Naive thymus-derived CD4-positive, alpha-beta T cell (primary cell): ENCODE measurements at regions not wholly inside any gene's neighbourhood (a gene's known extent, or its start where the extent isn't known, plus 50 kb on each side); places are given as distances from the start of the nearest gene placed in this dataset.

Experiments used
- ATAC-seq: fragments of 150-1000 bp; cut with Tn5 transposase; 2 replicates; pipeline ENCODE4 v1.10.0; 2021; ENCODE audit warnings: mild to moderate bottlenecking, moderate library complexity
- CTCF ChIA-PET: fragments of 350-600 bp; sonication (Branson Sonifier 250); formaldehyde crosslinking; loops from one replicate; lab custom pipeline; 2021; ENCODE audit warnings: antibody characterized with exemption; lab: Charles Lee
- POLR2A ChIA-PET: fragments of 350-600 bp; sonication (Branson Sonifier 250); formaldehyde crosslinking; loops from one replicate; lab custom pipeline; 2021; ENCODE audit warnings: antibody characterized with exemption, inconsistent platforms; lab: Charles Lee
- DNase-seq, 9 donors: peaks; one replicate each; pipeline versions ENCODE4 v3.0.0 to v3.0.0-alpha.2; 2020 to 2022; ENCODE audit warnings: mixed read lengths in 1 of 9
- H3K27ac ChIP-seq: one replicate; pipeline ENCODE4 v1.7.0; 2013; ENCODE audit warnings: mild to moderate bottlenecking, low read depth, low read length, moderate library complexity
- H3K27me3 ChIP-seq, 2 donors: one replicate each; pipeline ENCODE4 v1.7.0; 2013; ENCODE audit warnings: low read length in 2 of 2, mild to moderate bottlenecking in 2 of 2, moderate library complexity in 2 of 2; ENCODE audit not compliant: control insufficient read depth in 2 of 2, insufficient read depth in 2 of 2
- H3K36me3 ChIP-seq, 3 experiments: 1 replicate in 2 of 3; 2 replicates in 1 of 3; pipeline ENCODE4 v1.7.0; 2013; ENCODE audit warnings: low read length in 3 of 3, mild to moderate bottlenecking in 3 of 3, moderate library complexity in 1 of 3; ENCODE audit not compliant: insufficient read depth in 3 of 3, control insufficient read depth in 2 of 3
- H3K4me1 ChIP-seq, 2 donors: one replicate each; pipeline ENCODE4 v1.7.0; 2013; ENCODE audit warnings: low read length in 2 of 2, mild to moderate bottlenecking in 2 of 2, moderate library complexity in 1 of 2; ENCODE audit not compliant: control insufficient read depth in 2 of 2, insufficient read depth in 2 of 2
- H3K4me3 ChIP-seq: 2 replicates; pipeline ENCODE4 v1.7.0; 2013; ENCODE audit warnings: mild to moderate bottlenecking, low read length
- H3K9me3 ChIP-seq, 3 experiments: 1 replicate in 2 of 3; 2 replicates in 1 of 3; pipeline ENCODE4 v1.7.0; 2013; ENCODE audit warnings: low read length in 3 of 3; ENCODE audit not compliant: control insufficient read depth in 2 of 3
- H3K27ac Mint-ChIP-seq, 9 donors: one replicate each; pipeline ENCODE4 v1.8.0; 2020 to 2022; ENCODE audit warnings: mixed read lengths in 9 of 9, mild to moderate bottlenecking in 8 of 9, moderate library complexity in 5 of 9, inconsistent platforms in 2 of 9
- H3K27me3 Mint-ChIP-seq, 5 donors: one replicate each; pipeline ENCODE4 v1.8.0; 2021 to 2022; ENCODE audit warnings: mixed read lengths in 5 of 5, mild to moderate bottlenecking in 1 of 5
- H3K36me3 Mint-ChIP-seq, 5 donors: one replicate each; pipeline ENCODE4 v1.8.0; 2020 to 2022; ENCODE audit warnings: mixed read lengths in 5 of 5, mild to moderate bottlenecking in 3 of 5, inconsistent platforms in 1 of 5
- H3K4me1 Mint-ChIP-seq, 7 donors: one replicate each; pipeline ENCODE4 v1.8.0; 2020 to 2022; ENCODE audit warnings: mixed read lengths in 7 of 7, mild to moderate bottlenecking in 3 of 7, inconsistent platforms in 1 of 7
- H3K4me3 Mint-ChIP-seq, 10 donors: one replicate each; pipeline ENCODE4 v1.8.0; 2020 to 2022; ENCODE audit warnings: mild to moderate bottlenecking in 10 of 10, mixed read lengths in 10 of 10, moderate library complexity in 6 of 10, inconsistent platforms in 2 of 10
- H3K9me3 Mint-ChIP-seq, 11 donors: one replicate each; pipeline ENCODE4 v1.8.0; 2020 to 2022; ENCODE audit warnings: mixed read lengths in 11 of 11, mild to moderate bottlenecking in 4 of 11, inconsistent platforms in 1 of 11, moderate library complexity in 1 of 11
- intact Hi-C, 2 donors: fragments of 100-400 bp; cut with micrococcal nuclease; formaldehyde crosslinking; loops; one replicate each; pipeline ENCODE4 v1.15.1; 2023

GRCh38 chr4:162684371-162684700 lies 482.4 kb downstream of the NAF1 start:
- H3K27ac ChIP-seq = no peak overlapping the region
- H3K36me3 ChIP-seq = no peaks in the 10 kb centered on the region
- ChIA-PET POLR2A (no interaction called here), CTCF (no interaction called here)
- no peak overlapping the region for H3K4me3 ChIP-seq
- ATAC-seq (no peak), DNase-seq (no peak)
- Mint-ChIP-seq H3K27ac (no peak overlapping the region), H3K36me3 (no peaks in the 10 kb centered on the region), H3K4me3 (no peak overlapping the region), H3K27me3 (no peaks in the 10 kb centered on the region), H3K4me1 (no peaks in the 10 kb centered on the region), H3K9me3 (peaks cover 0 to 8% (median 2%) of the 10 kb centered on the region in 11 donors)
- intact Hi-C loops = no loop called here
- H3K9me3 ChIP-seq = no peaks in the 10 kb centered on the region
- H3K4me1 ChIP-seq = no peaks in the 10 kb centered on the region
- no peaks in the 10 kb centered on the region for H3K27me3 ChIP-seq

- Histone ChIP-seq H3K4me1 (no peaks in the 10 kb centered on the region), H3K9me3 (no peaks in the 10 kb centered on the region), H3K4me3 (no peak overlapping the region), H3K36me3 (no peaks in the 10 kb centered on the region), H3K27me3 (no peaks in the 10 kb centered on the region), H3K27ac (no peak overlapping the region)
- ChIA-PET POLR2A (no interaction called here), CTCF (no interaction called here)
- no peaks in the 10 kb centered on the region for H3K27me3 Mint-ChIP-seq
- ATAC-seq = no peak
- no peak overlapping the region for H3K4me3 Mint-ChIP-seq
- intact Hi-C loops = no loop called here
- no peak for DNase-seq
- no peaks in the 10 kb centered on the region for H3K36me3 Mint-ChIP-seq
- H3K4me1 Mint-ChIP-seq = no peaks in the 10 kb centered on the region
- H3K27ac Mint-ChIP-seq = no peak overlapping the region
- H3K9me3 Mint-ChIP-seq = peaks cover 0 to 12% (median 2%) of the 10 kb centered on the region in 11 donors
Observed at GRCh38 chr4:162683659-162684370, 482.9 kb downstream of the NAF1 start.

GRCh38 chr4:162682651-162683050 lies 484.0 kb downstream of the NAF1 start:
- no peak overlapping the region for H3K4me3 Mint-ChIP-seq
- Histone ChIP-seq H3K36me3 (no peaks in the 10 kb centered on the region), H3K27me3 (no peaks in the 10 kb centered on the region), H3K9me3 (no peaks in the 10 kb centered on the region), H3K4me3 (no peak overlapping the region), H3K4me1 (no peaks in the 10 kb centered on the region), H3K27ac (no peak overlapping the region)
- ATAC-seq = no peak
- H3K36me3 Mint-ChIP-seq = no peaks in the 10 kb centered on the region
- ChIA-PET CTCF (no interaction called here), POLR2A (no interaction called here)
- intact Hi-C loops = no loop called here
- peaks cover 2 to 16% (median 9%) of the 10 kb centered on the region in 11 donors for H3K9me3 Mint-ChIP-seq
- H3K27me3 Mint-ChIP-seq = no peaks in the 10 kb centered on the region
- H3K4me1 Mint-ChIP-seq = no peaks in the 10 kb centered on the region
- no peak overlapping the region for H3K27ac Mint-ChIP-seq
- no peak for DNase-seq

- ChIA-PET POLR2A (no interaction called here), CTCF (no interaction called here)
- no peak overlapping the region for H3K27ac ChIP-seq
- H3K4me1 Mint-ChIP-seq = no peaks in the 10 kb centered on the region
- H3K4me3 Mint-ChIP-seq = no peak overlapping the region
- no peak overlapping the region for H3K4me3 ChIP-seq
- H3K36me3 Mint-ChIP-seq = no peaks in the 10 kb centered on the region
- no peaks in the 10 kb centered on the region for H3K4me1 ChIP-seq
- H3K9me3 ChIP-seq = no peaks in the 10 kb centered on the region
- no peaks in the 10 kb centered on the region for H3K27me3 Mint-ChIP-seq
- no peaks in the 10 kb centered on the region for H3K36me3 ChIP-seq
- DNase-seq (no peak), ATAC-seq (no peak)
- H3K27ac Mint-ChIP-seq = no peak overlapping the region
- intact Hi-C loops = no loop called here
- peaks cover 2 to 19% (median 10%) of the 10 kb centered on the region in 11 donors for H3K9me3 Mint-ChIP-seq
- H3K27me3 ChIP-seq = no peaks in the 10 kb centered on the region
Observed at GRCh38 chr4:162681212-162681611, 485.5 kb downstream of the NAF1 start.

GRCh38 chr4:162675661-162676060 lies 491.0 kb downstream of the NAF1 start:
- POLR2A ChIA-PET = interaction anchor here (0.7 kb wide), 1 partner anchor 221 kb away, joined by 3 read pairs; no protein-coding TSS in a partner anchor
- CTCF ChIA-PET = no interaction called here
- no peaks in the 10 kb centered on the region for H3K27me3 Mint-ChIP-seq
- H3K9me3 Mint-ChIP-seq = peaks cover 3 to 28% (median 13%) of the 10 kb centered on the region in 11 donors
- Histone ChIP-seq H3K27me3 (no peaks in the 10 kb centered on the region), H3K4me1 (no peaks in the 10 kb centered on the region), H3K27ac (no peak overlapping the region), H3K36me3 (no peaks in the 10 kb centered on the region), H3K9me3 (no peaks in the 10 kb centered on the region), H3K4me3 (no peak overlapping the region)
- ATAC-seq (no peak), DNase-seq (no peak)
- H3K27ac Mint-ChIP-seq = no peak overlapping the region
- H3K36me3 Mint-ChIP-seq = no peaks in the 10 kb centered on the region
- H3K4me3 Mint-ChIP-seq = no peak overlapping the region
- no peaks in the 10 kb centered on the region for H3K4me1 Mint-ChIP-seq
- intact Hi-C loops = no loop called here

GRCh38 chr4:162661913-162662312 lies 498.1 kb upstream of the FSTL5 start:
- Histone ChIP-seq H3K4me1 (no peaks in the 10 kb centered on the region), H3K4me3 (no peak overlapping the region), H3K9me3 (no peaks in the 10 kb centered on the region), H3K36me3 (no peaks in the 10 kb centered on the region), H3K27me3 (no peaks in the 10 kb centered on the region), H3K27ac (no peak overlapping the region)
- Mint-ChIP-seq H3K27me3 (peaks cover 0 to 5% (median 0%) of the 10 kb centered on the region in 5 donors), H3K4me1 (no peaks in the 10 kb centered on the region), H3K36me3 (no peaks in the 10 kb centered on the region), H3K27ac (no peak overlapping the region), H3K4me3 (no peak overlapping the region), H3K9me3 (peaks cover 0 to 24% (median 4%) of the 10 kb centered on the region in 11 donors)
- ATAC-seq (no peak), DNase-seq (no peak)
- ChIA-PET CTCF (no interaction called here), POLR2A (no interaction called here)
- intact Hi-C loops = no loop called here

- H3K4me3 ChIP-seq = no peak overlapping the region
- Mint-ChIP-seq H3K4me1 (no peaks in the 10 kb centered on the region), H3K9me3 (peaks cover 0 to 14% (median 3%) of the 10 kb centered on the region in 11 donors), H3K4me3 (no peak overlapping the region), H3K27ac (no peak overlapping the region), H3K27me3 (peaks cover 0 to 5% (median 0%) of the 10 kb centered on the region in 5 donors), H3K36me3 (no peaks in the 10 kb centered on the region)
- POLR2A ChIA-PET = no interaction called here
- CTCF ChIA-PET = no interaction called here
- DNase-seq (no peak), ATAC-seq (no peak)
- no peaks in the 10 kb centered on the region for H3K4me1 ChIP-seq
- H3K9me3 ChIP-seq = no peaks in the 10 kb centered on the region
- intact Hi-C loops = no loop called here
- no peaks in the 10 kb centered on the region for H3K27me3 ChIP-seq
- H3K27ac ChIP-seq = no peak overlapping the region
- H3K36me3 ChIP-seq = no peaks in the 10 kb centered on the region
Observed at GRCh38 chr4:162659716-162660115, 495.9 kb upstream of the FSTL5 start.
